OCI-LY3 (cell line): ENCODE measurements at regions not wholly inside any gene's neighbourhood (a gene's known extent, or its start where the extent isn't known, plus 50 kb on each side); places are given as distances from the start of the nearest gene placed in this dataset.

Source experiments
- H2AFZ ChIP-seq: fragments of 200-600, 300-600 bp; shearing (Covaris generic); 2 replicates; pipeline ENCODE4 v1.6.0; 2014; ENCODE audit warnings: antibody characterized with exemption, low read depth, low read length
- H3K27ac ChIP-seq: fragments of 200-600, 300-600 bp; sonication (generic); 2 replicates; pipeline ENCODE4 v1.5.1; 2014; ENCODE audit warnings: mild to moderate bottlenecking, low read length, moderate library complexity, mixed read lengths
- H3K27me3 ChIP-seq: fragments of 200-600, 300-600 bp; sonication (generic); 2 replicates; pipeline ENCODE4 v1.6.1; 2014; ENCODE audit warnings: low read depth, low read length, mixed read lengths
- H3K36me3 ChIP-seq: fragments of 200-600, 300-600 bp; sonication (generic); replicated peaks from 2 replicates; pipeline ENCODE3; 2014; ENCODE audit warnings: low read depth, low read length, mixed read lengths
- H3K4me1 ChIP-seq: fragments of 300-600, 200-600 bp; sonication (generic); 2 replicates; pipeline ENCODE4 v1.6.1; 2014; ENCODE audit warnings: low read length, mixed read lengths
- H3K4me2 ChIP-seq: fragments of 200-600, 300-600 bp; sonication (generic); 2 replicates; pipeline ENCODE4 v1.6.1; 2014; ENCODE audit warnings: low read length, mixed read lengths
- H3K4me3 ChIP-seq: fragments of 300-600, 200-600 bp; sonication (generic); 2 replicates; pipeline ENCODE4 v1.5.1; 2014; ENCODE audit warnings: antibody characterized with exemption, mild to moderate bottlenecking, low read length, moderate library complexity
- H3K79me2 ChIP-seq: fragments of 300-600, 200-600 bp; shearing (Covaris generic); 2 replicates; pipeline ENCODE4 v1.6.1; 2014; ENCODE audit warnings: mild to moderate bottlenecking, low read length, mixed read lengths
- H3K9ac ChIP-seq: fragments of 300-600, 200-600 bp; shearing (Covaris generic); 2 replicates; pipeline ENCODE4 v1.6.0; 2014; ENCODE audit warnings: mild to moderate bottlenecking, low read length, moderate library complexity
- H3K9me3 ChIP-seq: fragments of 200-600, 300-600 bp; shearing (Covaris generic); 2 replicates; pipeline ENCODE4 v1.6.1; 2014; ENCODE audit warnings: low read length, mixed read lengths; ENCODE audit not compliant: insufficient read depth
- H4K20me1 ChIP-seq: fragments of 200-600, 300-600 bp; sonication (generic); 2 replicates; pipeline ENCODE4 v1.6.1; 2016; ENCODE audit warnings: low read length, mixed read lengths; ENCODE audit not compliant: insufficient read depth
- CTCF ChIP-seq: fragments of 200-600, 300-600 bp; sonication (generic); IDR thresholded peaks from 2 replicates; pipeline ENCODE4 v1.5.1; 2014; ENCODE audit warnings: antibody characterized with exemption, low read length, low read depth
- EZH2phosphoT487 ChIP-seq: fragments of 200-600 bp; shearing (Covaris generic); IDR thresholded peaks from 2 replicates; pipeline ENCODE4 v1.6.1; 2018; ENCODE audit warnings: antibody characterized with exemption, mixed run types, low read depth

GRCh38 chr14:53599221-53599945 is 357.2 kb downstream of the BMP4 start:
- no peaks in the 10 kb centered on the region for H3K36me3 ChIP-seq
- no peak overlapping the region for H3K27ac ChIP-seq

GRCh38 chr14:53596853-53597525 is 359.6 kb downstream of the BMP4 start:
- TF ChIP-seq EZH2phosphoT487 (no peak), CTCF (no peak)
- Histone ChIP-seq H3K4me1 (no peaks in the 10 kb centered on the region), H3K4me3 (no peak overlapping the region), H4K20me1 (no peaks in the 10 kb centered on the region), H3K27me3 (no peaks in the 10 kb centered on the region), H3K27ac (no peak overlapping the region), H3K79me2 (no peaks in the 10 kb centered on the region), H3K4me2 (no peak overlapping the region), H3K36me3 (no peaks in the 10 kb centered on the region), H2AFZ (no peak overlapping the region), H3K9me3 (no peaks in the 10 kb centered on the region), H3K9ac (no peak overlapping the region)

More at GRCh38 chr14:53599221-53599945, 357.2 kb downstream of the BMP4 start:
- no peak overlapping the region for H3K4me2 ChIP-seq
- H3K9ac ChIP-seq = no peak overlapping the region
- no peaks in the 10 kb centered on the region for H3K79me2 ChIP-seq
- H3K4me1 ChIP-seq = peaks cover 6% of the 10 kb centered on the region; the same call in 1 of the 2 replicates
- no peaks in the 10 kb centered on the region for H3K27me3 ChIP-seq
- no peaks in the 10 kb centered on the region for H3K9me3 ChIP-seq
- no peak overlapping the region for H3K4me3 ChIP-seq
- H4K20me1 ChIP-seq = no peaks in the 10 kb centered on the region
- TF ChIP-seq EZH2phosphoT487 = no peak
- no peak for TF ChIP-seq CTCF
- H2AFZ ChIP-seq = no peak overlapping the region

- no peak overlapping the region for H2AFZ ChIP-seq
- TF ChIP-seq EZH2phosphoT487 = no peak
- TF ChIP-seq CTCF = no peak
- no peak overlapping the region for H3K4me3 ChIP-seq
These were observed 364.8 kb downstream of the BMP4 start for GRCh38 chr14:53591816-53592215.

GRCh38 chr14:53581504-53581903 is 375.1 kb downstream of the BMP4 start:
- Histone ChIP-seq H3K4me3 (no peak overlapping the region), H3K9me3 (no peaks in the 10 kb centered on the region), H3K79me2 (no peaks in the 10 kb centered on the region), H3K9ac (no peak overlapping the region), H4K20me1 (no peaks in the 10 kb centered on the region), H3K27ac (no peak overlapping the region), H3K36me3 (no peaks in the 10 kb centered on the region), H3K4me2 (no peak overlapping the region), H2AFZ (no peak overlapping the region), H3K4me1 (no peaks in the 10 kb centered on the region), H3K27me3 (no peaks in the 10 kb centered on the region; the same call in 1 of the 2 replicates)
- TF ChIP-seq CTCF (no peak), EZH2phosphoT487 (no peak)

More at GRCh38 chr14:53591816-53592215, 364.8 kb downstream of the BMP4 start:
- H3K4me2 ChIP-seq = no peak overlapping the region
- H3K79me2 ChIP-seq = no peaks in the 10 kb centered on the region
- H3K9me3 ChIP-seq = no peaks in the 10 kb centered on the region
- no peak overlapping the region for H3K27ac ChIP-seq
- no peaks in the 10 kb centered on the region for H4K20me1 ChIP-seq
- no peaks in the 10 kb centered on the region for H3K27me3 ChIP-seq
- H3K36me3 ChIP-seq = no peaks in the 10 kb centered on the region
- no peak overlapping the region for H3K9ac ChIP-seq
- H3K4me1 ChIP-seq = no peaks in the 10 kb centered on the region
